T-helper 17 cell (primary cell): ENCODE measurements at regions not wholly inside any gene's neighbourhood (a gene's known extent, or its start where the extent isn't known, plus 50 kb on each side); places are given as distances from the start of the nearest gene placed in this dataset.
"Not testable (repeated sequence)": the region's sequence is repeated elsewhere in the genome, so short reads cannot be mapped to it uniquely, and the experiment has no call there.

Experiments used
- ATAC-seq: fragments of 150-1000 bp; cut with Tn5 transposase; 2 replicates; pipeline ENCODE4 v1.10.0; 2021; ENCODE audit warnings: mild to moderate bottlenecking, moderate library complexity
- DNase-seq, 3 donors: peaks; one replicate each; pipeline versions ENCODE4 v3.0.0 to v3.0.0-alpha.2; 2020 to 2021
- H3K9me3 ChIP-seq: one replicate; pipeline ENCODE4 v1.7.0; 2013; ENCODE audit warnings: low read length, mild to moderate bottlenecking; ENCODE audit not compliant: control insufficient read depth, poor library complexity, severe bottlenecking
- H3K27ac Mint-ChIP-seq: one replicate; pipeline ENCODE4 v1.8.0; 2022; ENCODE audit warnings: mild to moderate bottlenecking, moderate library complexity, mixed read lengths
- H3K27me3 Mint-ChIP-seq: one replicate; pipeline ENCODE4 v1.8.0; 2022; ENCODE audit warnings: mixed read lengths
- H3K36me3 Mint-ChIP-seq: one replicate; pipeline ENCODE4 v1.8.0; 2022; ENCODE audit warnings: low read depth, mixed read lengths
- H3K4me1 Mint-ChIP-seq: one replicate; pipeline ENCODE4 v1.8.0; 2022; ENCODE audit warnings: mild to moderate bottlenecking, mixed read lengths
- H3K4me3 Mint-ChIP-seq: one replicate; pipeline ENCODE4 v1.8.0; 2022; ENCODE audit warnings: mild to moderate bottlenecking, moderate library complexity, mixed read lengths

GRCh38 chr18:73556904-73557303 is 590.7 kb downstream of the FBXO15 start:
- ATAC-seq (no peak), DNase-seq (no peak)
- Mint-ChIP-seq H3K36me3 (no peaks in the 10 kb centered on the region), H3K4me1 (no peaks in the 10 kb centered on the region), H3K27ac (no peak overlapping the region), H3K4me3 (no peak overlapping the region), H3K27me3 (no peaks in the 10 kb centered on the region)
- H3K9me3 ChIP-seq: no peaks in the 10 kb centered on the region

GRCh38 chr18:73552171-73552570 is 595.5 kb downstream of the FBXO15 start:
- Mint-ChIP-seq H3K36me3 (no peaks in the 10 kb centered on the region), H3K27ac (no peak overlapping the region), H3K27me3 (no peaks in the 10 kb centered on the region), H3K4me1 (no peaks in the 10 kb centered on the region), H3K4me3 (no peak overlapping the region)
- no peak for ATAC-seq
- DNase-seq: no peak
- no peaks in the 10 kb centered on the region for H3K9me3 ChIP-seq

GRCh38 chr18:73551211-73551610 is 596.4 kb downstream of the FBXO15 start:
- H3K4me3 Mint-ChIP-seq: no peak overlapping the region

GRCh38 chr18:73549236-73549635 is 598.4 kb downstream of the FBXO15 start:
- H3K4me3 Mint-ChIP-seq: no peak overlapping the region
- H3K27me3 Mint-ChIP-seq: no peaks in the 10 kb centered on the region
- ATAC-seq (no peak), DNase-seq (no peak)
- H3K36me3 Mint-ChIP-seq: no peaks in the 10 kb centered on the region
- H3K4me1 Mint-ChIP-seq: no peaks in the 10 kb centered on the region
- H3K27ac Mint-ChIP-seq: no peak overlapping the region
- H3K9me3 ChIP-seq: no peaks in the 10 kb centered on the region

More at GRCh38 chr18:73551211-73551610, 596.4 kb downstream of the FBXO15 start:
- DNase-seq (no peak), ATAC-seq (no peak)
- H3K27ac Mint-ChIP-seq: no peak overlapping the region
- H3K27me3 Mint-ChIP-seq: no peaks in the 10 kb centered on the region
- H3K9me3 ChIP-seq: no peaks in the 10 kb centered on the region
- no peaks in the 10 kb centered on the region for H3K4me1 Mint-ChIP-seq
- no peaks in the 10 kb centered on the region for H3K36me3 Mint-ChIP-seq

GRCh38 chr18:73545472-73545871 is 602.2 kb downstream of the FBXO15 start:
- no peaks in the 10 kb centered on the region for H3K4me1 Mint-ChIP-seq
- no peaks in the 10 kb centered on the region for H3K36me3 Mint-ChIP-seq
- no peak overlapping the region for H3K27ac Mint-ChIP-seq
- DNase-seq (no peak), ATAC-seq (no peak)
- H3K4me3 Mint-ChIP-seq: no peak overlapping the region
- H3K9me3 ChIP-seq: no peaks in the 10 kb centered on the region
- no peaks in the 10 kb centered on the region for H3K27me3 Mint-ChIP-seq

- Mint-ChIP-seq H3K4me1 (no peaks in the 10 kb centered on the region), H3K36me3 (no peaks in the 10 kb centered on the region), H3K27me3 (no peaks in the 10 kb centered on the region), H3K4me3 (no peak overlapping the region), H3K27ac (no peak overlapping the region)
- H3K9me3 ChIP-seq: no peaks in the 10 kb centered on the region
- ATAC-seq (no peak), DNase-seq (no peak)
Observed at GRCh38 chr18:73544617-73545016, 603.0 kb downstream of the FBXO15 start.

- H3K27ac Mint-ChIP-seq: no peak overlapping the region
- no peaks in the 10 kb centered on the region for H3K27me3 Mint-ChIP-seq
- DNase-seq: no peak
- no peaks in the 10 kb centered on the region for H3K4me1 Mint-ChIP-seq
- no peak for ATAC-seq
- no peak overlapping the region for H3K4me3 Mint-ChIP-seq
- no peaks in the 10 kb centered on the region for H3K36me3 Mint-ChIP-seq
- no peaks in the 10 kb centered on the region for H3K9me3 ChIP-seq
Observed at GRCh38 chr18:73544032-73544431, 603.6 kb downstream of the FBXO15 start.

- no peaks in the 10 kb centered on the region for H3K9me3 ChIP-seq
- no peaks in the 10 kb centered on the region for H3K36me3 Mint-ChIP-seq
- H3K27me3 Mint-ChIP-seq: no peaks in the 10 kb centered on the region
- no peaks in the 10 kb centered on the region for H3K4me1 Mint-ChIP-seq
- H3K4me3 Mint-ChIP-seq: no peak overlapping the region
- no peak overlapping the region for H3K27ac Mint-ChIP-seq
- ATAC-seq: no peak
- no peak for DNase-seq
Observed at GRCh38 chr18:73535990-73536389, 611.6 kb downstream of the FBXO15 start.

GRCh38 chr18:73535189-73535588 is 612.4 kb downstream of the FBXO15 start:
- Mint-ChIP-seq H3K4me1 (no peaks in the 10 kb centered on the region), H3K4me3 (no peak overlapping the region), H3K36me3 (no peaks in the 10 kb centered on the region), H3K27me3 (no peaks in the 10 kb centered on the region), H3K27ac (no peak overlapping the region)
- ATAC-seq (no peak), DNase-seq (no peak)
- H3K9me3 ChIP-seq: no peaks in the 10 kb centered on the region

- Mint-ChIP-seq H3K36me3 (no peaks in the 10 kb centered on the region), H3K4me1 (no peaks in the 10 kb centered on the region), H3K4me3 (no peak overlapping the region), H3K27me3 (no peaks in the 10 kb centered on the region), H3K27ac (no peak overlapping the region)
- no peak for DNase-seq
- no peak for ATAC-seq
- H3K9me3 ChIP-seq: no peaks in the 10 kb centered on the region
Observed at GRCh38 chr18:73531601-73532000, 616.0 kb downstream of the FBXO15 start.

- ATAC-seq (no peak), DNase-seq (no peak)
- Mint-ChIP-seq H3K27ac (no peak overlapping the region), H3K4me3 (no peak overlapping the region), H3K4me1 (no peaks in the 10 kb centered on the region), H3K36me3 (no peaks in the 10 kb centered on the region), H3K27me3 (no peaks in the 10 kb centered on the region)
- no peaks in the 10 kb centered on the region for H3K9me3 ChIP-seq
Observed at GRCh38 chr18:73528066-73528465, 619.6 kb downstream of the FBXO15 start.

- ATAC-seq (no peak), DNase-seq (no peak)
- Mint-ChIP-seq H3K4me1 (no peaks in the 10 kb centered on the region), H3K27ac (no peak overlapping the region), H3K4me3 (no peak overlapping the region), H3K27me3 (no peaks in the 10 kb centered on the region), H3K36me3 (no peaks in the 10 kb centered on the region)
- no peaks in the 10 kb centered on the region for H3K9me3 ChIP-seq
Observed at GRCh38 chr18:73520229-73520628, 627.4 kb downstream of the FBXO15 start.

GRCh38 chr18:73516056-73516455 is 631.6 kb downstream of the FBXO15 start:
- not testable (repeated sequence) for ATAC-seq, H3K9me3 ChIP-seq, H3K27me3 Mint-ChIP-seq, H3K36me3 Mint-ChIP-seq, H3K4me1 Mint-ChIP-seq, DNase-seq, H3K27ac Mint-ChIP-seq, H3K4me3 Mint-ChIP-seq

GRCh38 chr18:73514449-73514848 is 633.2 kb downstream of the FBXO15 start:
- no peaks in the 10 kb centered on the region for H3K4me1 Mint-ChIP-seq
- no peaks in the 10 kb centered on the region for H3K9me3 ChIP-seq
- no peaks in the 10 kb centered on the region for H3K36me3 Mint-ChIP-seq
- no peak overlapping the region for H3K27ac Mint-ChIP-seq
- H3K27me3 Mint-ChIP-seq: no peaks in the 10 kb centered on the region
- no peak for ATAC-seq
- no peak overlapping the region for H3K4me3 Mint-ChIP-seq
- DNase-seq: no peak
